ENCODE measurements at regions not wholly inside any gene's neighbourhood (a gene's known extent, or its start where the extent isn't known, plus 50 kb on each side); places are given as distances from the start of the nearest gene placed in this dataset.

GRCh38 chr3:178169421-178169820 lies 366.8 kb upstream of the KCNMB2 start:
- H3K4ac ChIP-seq (replicated peaks; ENCODE audit: insufficient read length, low read depth, low read length): no peak overlapping the region
- no peaks in the 10 kb centered on the region for H3K27me3 ChIP-seq (replicated peaks in 1 of 4; ENCODE audit: control insufficient read depth in 3 of 4, extremely low read depth in 1 of 4, insufficient read depth in 3 of 4, low read length in 3 of 4)
- no peak overlapping the region for H2BK20ac ChIP-seq (ENCODE audit: low read length)
- FAIRE-seq (no peak), DNase-seq (ENCODE audit: low read depth in 1 of 2, low spot score in 2 of 2) (no peak)
- H3K9me3 ChIP-seq (ENCODE audit: insufficient read depth in 2 of 2, low read depth in 1 of 2, low read length in 1 of 2): no peaks in the 10 kb centered on the region
- H2BK5ac ChIP-seq (ENCODE audit: low read depth, low read length): no peak overlapping the region
- no peak overlapping the region for H3K27ac ChIP-seq (ENCODE audit: low read depth, low read length)
- H4K8ac ChIP-seq (ENCODE audit: extremely low read depth, insufficient read depth, low read length): no peak overlapping the region
- no peak overlapping the region for H3K14ac ChIP-seq (ENCODE audit: insufficient read length)
- H2AFZ ChIP-seq (ENCODE audit: low read length): no peak overlapping the region
- no peaks in the 10 kb centered on the region for H3K79me1 ChIP-seq (ENCODE audit: low read depth, low read length)
- H2AK5ac ChIP-seq (ENCODE audit: low read depth, low read length): no peak overlapping the region
- no peak overlapping the region for H2BK15ac ChIP-seq (ENCODE audit: low read length)
- ChIA-PET CTCF (ENCODE audit: partially characterized antibody) (no interaction called here), POLR2A (ENCODE audit: partially characterized antibody) (no interaction called here)
- no peaks in the 10 kb centered on the region for H3K79me2 ChIP-seq (ENCODE audit: control insufficient read depth in 1 of 2, insufficient read depth in 2 of 2, low read length in 2 of 2)
- no peaks in the 10 kb centered on the region for H3K23me2 ChIP-seq (ENCODE audit: low read depth, low read length)
- H4K91ac ChIP-seq (replicated peaks; ENCODE audit: insufficient read length, low read length): no peak overlapping the region
- no peak overlapping the region for H2BK120ac ChIP-seq (replicated peaks; ENCODE audit: low read depth, low read length)
- no peaks in the 10 kb centered on the region for H3K4me1 ChIP-seq (replicated peaks in 1 of 4; ENCODE audit: control insufficient read depth in 3 of 4, insufficient read depth in 4 of 4, low read length in 3 of 4)
- H2BK12ac ChIP-seq (ENCODE audit: low read depth, low read length): no peak overlapping the region
- no peak overlapping the region for H3K4me2 ChIP-seq (ENCODE audit: insufficient read depth in 1 of 2, low read depth in 2 of 2, low read length in 2 of 2)
- no peak overlapping the region for H3K4me3 ChIP-seq (ENCODE audit: extremely low read depth in 1 of 4, insufficient read depth in 2 of 4, low read depth in 3 of 4, low read length in 4 of 4)
- H3K23ac ChIP-seq (ENCODE audit: insufficient read length): no peak overlapping the region
- WGBS, 2 experiments (ENCODE audit: extremely low coverage in 1 of 2, insufficient coverage in 1 of 2, insufficient read length in 1 of 2, insufficient replicate concordance in 2 of 2, low coverage in 1 of 2, low lambda C conversion rate in 2 of 2, missing lambda C conversion rate in 1 of 2): 95% methylated on average over 2 of the region's 2 CpGs; no CpG with 5 or more reads in 1 of the 2 experiments
- H3K56ac ChIP-seq (replicated peaks; ENCODE audit: insufficient read length, low read depth, low read length): no peak overlapping the region
- TF ChIP-seq SRF (IDR thresholded peaks at IDR 0.05; ENCODE audit: low read depth, low read length) (no peak), YY1 (IDR thresholded peaks at IDR 0.05; ENCODE audit: low read depth, low read length) (no peak), BACH1 (IDR thresholded peaks at IDR 0.05; ENCODE audit: low read length) (no peak), CHD2 (IDR thresholded peaks at IDR 0.05; ENCODE audit: low read length) (no peak), HDAC6 (IDR thresholded peaks at IDR 0.05; ENCODE audit: low read depth, low read length) (no peak), RAD21 (IDR thresholded peaks at IDR 0.05 in 1 of 2, conservative IDR thresholded peaks at IDR 0.05 in 1 of 2; ENCODE audit: low read depth in 2 of 2, low read length in 2 of 2) (no peak), POLR2AphosphoS5 (IDR thresholded peaks at IDR 0.05; ENCODE audit: low read depth, low read length) (no peak), TCF12 (IDR thresholded peaks at IDR 0.05; ENCODE audit: low read depth, low read length) (no peak), CEBPB (IDR thresholded peaks at IDR 0.05; ENCODE audit: low read depth, low read length) (no peak), EGR1 (IDR thresholded peaks at IDR 0.05; ENCODE audit: borderline replicate concordance, low read depth, low read length) (no peak), CHD1 (IDR thresholded peaks at IDR 0.05; ENCODE audit: low read depth, low read length) (no peak), SIX5 (IDR thresholded peaks at IDR 0.05; ENCODE audit: low read depth, low read length) (no peak), CBX8 (IDR thresholded peaks at IDR 0.05; ENCODE audit: borderline replicate concordance, low read depth, low read length) (no peak), CTBP2 (IDR thresholded peaks at IDR 0.05; ENCODE audit: borderline replicate concordance, insufficient read depth, insufficient read length, low read length) (no peak), SP4 (IDR thresholded peaks at IDR 0.05; ENCODE audit: low read length) (no peak)
- TF ChIP-seq, protein P1, sequence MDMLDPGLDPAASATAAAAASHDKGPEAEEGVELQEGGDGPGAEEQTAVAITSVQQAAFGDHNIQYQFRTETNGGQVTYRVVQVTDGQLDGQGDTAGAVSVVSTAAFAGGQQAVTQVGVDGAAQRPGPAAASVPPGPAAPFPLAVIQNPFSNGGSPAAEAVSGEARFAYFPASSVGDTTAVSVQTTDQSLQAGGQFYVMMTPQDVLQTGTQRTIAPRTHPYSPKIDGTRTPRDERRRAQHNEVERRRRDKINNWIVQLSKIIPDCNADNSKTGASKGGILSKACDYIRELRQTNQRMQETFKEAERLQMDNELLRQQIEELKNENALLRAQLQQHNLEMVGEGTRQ (IDR thresholded peaks at IDR 0.05; ENCODE audit: low read length): no peak
- H3K36me3 ChIP-seq (ENCODE audit: control insufficient read depth in 2 of 4, insufficient read depth in 4 of 4, low read length in 3 of 4): no peaks in the 10 kb centered on the region
- H3K18ac ChIP-seq (ENCODE audit: extremely low read depth, low read length): no peak overlapping the region
- no peak overlapping the region for H4K5ac ChIP-seq (ENCODE audit: insufficient read length, low read depth, low read length)
- no peaks in the 10 kb centered on the region for H4K20me1 ChIP-seq (replicated peaks in 1 of 2; ENCODE audit: control insufficient read depth in 1 of 2, insufficient read depth in 2 of 2, low read length in 2 of 2)
- H3K9ac ChIP-seq (replicated peaks in 1 of 4; ENCODE audit: extremely low read depth in 1 of 4, low read depth in 3 of 4, low read length in 3 of 4): no peak overlapping the region
